ENCODE measurements at regions not wholly inside any gene's neighbourhood (a gene's known extent, or its start where the extent isn't known, plus 50 kb on each side); places are given as distances from the start of the nearest gene placed in this dataset.

- TF ChIP-seq REST (IDR thresholded peaks at IDR 0.05; ENCODE audit: borderline replicate concordance) (no peak), RAD21 (conservative IDR thresholded peaks at IDR 0.05) (no peak), CTCF (IDR thresholded peaks at IDR 0.05; ENCODE audit: poor library complexity, severe bottlenecking) (no peak), SMC3 (conservative IDR thresholded peaks at IDR 0.05; ENCODE audit: poor library complexity) (no peak), EZH2 (IDR thresholded peaks at IDR 0.05; ENCODE audit: borderline replicate concordance, insufficient read depth, low read length, poor library complexity, severe bottlenecking) (no peak), POLR2AphosphoS5 (IDR thresholded peaks at IDR 0.05) (no peak)
Observed at GRCh38 chrX:111006116-111006515, 89.9 kb upstream of the PAK3 start.

All from neural cell (in vitro differentiated cells).